WERI-Rb-1 (cell line): ENCODE measurements at regions not wholly inside any gene's neighbourhood (a gene's known extent, or its start where the extent isn't known, plus 50 kb on each side); places are given as distances from the start of the nearest gene placed in this dataset.

Experiments used
- DNase-seq: peaks from one replicate; pipeline ENCODE4 v3.0.0-alpha.2; 2020
- H3K27ac ChIP-seq: fragments of 250-450 bp; sonication (Bioruptor Pico); 2 replicates; pipeline ENCODE4 v1.5.1; 2020; ENCODE audit warnings: mild to moderate bottlenecking, moderate library complexity
- H3K27me3 ChIP-seq: fragments of 250-450 bp; sonication (Bioruptor Pico); 2 replicates; pipeline ENCODE4 v1.5.1; 2021; ENCODE audit warnings: mild to moderate bottlenecking, low read depth, moderate library complexity; ENCODE audit not compliant: insufficient read depth, severe bottlenecking
- H3K36me3 ChIP-seq: fragments of 250-450 bp; sonication (Bioruptor Pico); 2 replicates; pipeline ENCODE4 v1.5.1; 2020; ENCODE audit warnings: mild to moderate bottlenecking, moderate library complexity
- H3K4me3 ChIP-seq: 2 replicates; pipeline ENCODE4 v1.5.1; 2011; ENCODE audit warnings: low read depth, mild to moderate bottlenecking, control low read depth, low read length
- H3K9me3 ChIP-seq: fragments of 250-450 bp; sonication (Bioruptor Pico); 2 replicates; pipeline ENCODE4 v1.5.1; 2021; ENCODE audit warnings: mild to moderate bottlenecking, moderate library complexity; ENCODE audit not compliant: severe bottlenecking
- CTCF ChIP-seq: IDR thresholded peaks from 2 replicates; pipeline ENCODE4 v1.5.1; 2011; ENCODE audit warnings: low read depth, mild to moderate bottlenecking, control low read depth, inconsistent platforms, low read length

DNA sequence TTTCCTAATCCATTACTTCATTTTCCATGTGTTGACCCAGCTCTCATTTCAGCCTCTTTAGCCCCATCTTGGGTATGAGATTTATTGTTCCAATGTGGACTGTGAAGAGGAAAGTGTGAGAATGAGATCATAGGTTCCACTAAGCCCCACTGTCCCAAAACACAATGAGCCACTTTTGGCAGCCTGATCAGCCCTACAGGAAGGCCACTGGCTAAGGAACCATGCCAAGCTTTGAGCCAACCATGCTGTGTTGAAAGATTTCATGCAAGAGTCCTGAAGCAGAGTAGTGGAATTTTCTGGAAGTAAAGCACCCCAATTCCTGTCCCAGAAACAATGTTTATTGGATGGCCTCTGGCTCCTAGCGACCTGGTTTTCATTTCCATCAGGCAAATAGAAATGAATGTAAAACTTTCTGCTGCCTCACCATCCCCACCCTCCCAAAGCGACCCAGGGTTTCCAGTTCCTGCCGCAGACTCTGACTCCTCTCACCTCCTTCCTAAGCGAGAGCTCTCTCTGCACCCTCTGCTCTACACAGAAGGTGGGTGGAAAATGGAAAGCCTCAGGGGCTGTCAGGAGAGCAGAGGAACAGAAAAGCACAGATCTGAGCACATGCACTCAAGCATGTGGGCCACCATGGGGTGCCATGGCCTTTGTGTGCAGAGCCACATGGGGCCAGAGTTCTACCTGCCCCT lies 73.1 kb downstream of the KCTD12 start:
- H3K4me3 ChIP-seq = no peak overlapping the region
- H3K27ac ChIP-seq = no peak overlapping the region
- H3K27me3 ChIP-seq = no peaks in the 10 kb centered on the region
- no peaks in the 10 kb centered on the region for H3K36me3 ChIP-seq
- TF ChIP-seq CTCF = no peak
- DNase-seq = no peak
- no peaks in the 10 kb centered on the region for H3K9me3 ChIP-seq

DNA sequence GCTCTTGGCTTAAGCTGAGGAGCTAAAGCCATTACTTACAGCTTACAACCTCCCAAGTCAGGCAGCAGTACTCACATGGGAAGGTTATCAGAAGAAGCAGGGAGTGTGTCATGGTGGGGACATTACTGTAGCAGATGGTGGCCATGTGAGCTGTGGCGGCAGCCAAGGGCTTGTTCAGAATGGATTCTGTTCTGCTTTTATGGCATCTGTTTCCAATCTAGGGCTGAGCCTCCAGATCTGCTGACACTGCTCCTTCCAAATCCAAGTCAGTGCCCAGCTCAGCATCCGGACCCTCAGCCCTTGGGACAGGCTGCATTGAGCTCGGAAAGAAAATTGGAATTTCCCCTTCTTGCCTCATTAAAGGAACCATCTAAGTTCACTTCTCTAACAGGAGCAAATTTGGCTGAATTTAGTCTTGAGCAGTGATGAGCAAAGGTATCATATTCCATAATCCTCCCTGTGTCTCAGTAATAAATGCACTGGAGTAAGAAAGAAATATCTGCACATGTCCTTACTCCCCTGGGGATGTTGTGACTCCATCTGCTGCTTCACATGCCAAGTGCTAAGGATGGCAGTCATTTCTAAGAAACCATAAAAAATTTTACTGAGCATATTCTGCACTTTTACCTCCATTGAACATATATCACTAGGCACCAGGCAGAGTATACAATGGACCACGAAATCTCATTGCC lies 73.9 kb downstream of the KCTD12 start:
- TF ChIP-seq CTCF = no peak
- H3K9me3 ChIP-seq = no peaks in the 10 kb centered on the region
- H3K36me3 ChIP-seq = no peaks in the 10 kb centered on the region
- DNase-seq = peak; percentile 35
- no peaks in the 10 kb centered on the region for H3K27me3 ChIP-seq
- H3K4me3 ChIP-seq = no peak overlapping the region
- H3K27ac ChIP-seq = no peak overlapping the region

- Histone ChIP-seq H3K9me3 (no peaks in the 10 kb centered on the region), H3K27me3 (no peaks in the 10 kb centered on the region), H3K36me3 (no peaks in the 10 kb centered on the region), H3K4me3 (no peak overlapping the region), H3K27ac (no peak overlapping the region)
- no peak for DNase-seq
- no peak for TF ChIP-seq CTCF
These were observed 76.8 kb downstream of the KCTD12 start for GRCh38 chr13:76809389-76809788.

DNA sequence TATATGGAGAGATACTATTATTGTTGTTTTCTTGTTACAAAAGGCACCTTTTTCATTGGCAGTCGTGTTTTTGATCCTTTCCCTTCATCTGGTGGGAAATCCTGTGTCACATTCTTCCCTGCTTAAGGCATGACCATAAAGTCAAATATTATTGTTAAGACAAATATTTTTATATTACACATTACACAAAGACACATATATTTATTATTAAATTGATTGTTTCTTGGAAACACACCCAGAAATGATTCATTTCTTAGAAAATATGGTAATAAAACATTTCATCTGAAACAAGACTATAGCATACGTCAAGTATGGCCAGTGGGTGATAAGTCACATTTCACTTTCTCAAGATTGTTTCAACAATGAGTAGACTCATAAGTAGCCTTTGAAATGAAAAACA lies 77.3 kb downstream of the KCTD12 start:
- Histone ChIP-seq H3K4me3 (no peak overlapping the region), H3K27ac (no peak overlapping the region)

GRCh38 chr13:76804801-76805200 lies 81.4 kb downstream of the KCTD12 start:
- no peaks in the 10 kb centered on the region for H3K36me3 ChIP-seq
- no peaks in the 10 kb centered on the region for H3K27me3 ChIP-seq

More for the DNA sequence above, 77.3 kb downstream of the KCTD12 start:
- no peak for DNase-seq
- Histone ChIP-seq H3K36me3 (no peaks in the 10 kb centered on the region), H3K27me3 (no peaks in the 10 kb centered on the region), H3K9me3 (no peaks in the 10 kb centered on the region)
- TF ChIP-seq CTCF = no peak

More at GRCh38 chr13:76804801-76805200, 81.4 kb downstream of the KCTD12 start:
- Histone ChIP-seq H3K27ac (no peak overlapping the region), H3K9me3 (no peaks in the 10 kb centered on the region), H3K4me3 (no peak overlapping the region)
- TF ChIP-seq CTCF = no peak
- no peak for DNase-seq
